ENCODE measurements at regions not wholly inside any gene's neighbourhood (a gene's known extent, or its start where the extent isn't known, plus 50 kb on each side); places are given as distances from the start of the nearest gene placed in this dataset.
A peak's percentile ranks its signal among the peaks of the same experiment; 100 is the strongest.

DNA sequence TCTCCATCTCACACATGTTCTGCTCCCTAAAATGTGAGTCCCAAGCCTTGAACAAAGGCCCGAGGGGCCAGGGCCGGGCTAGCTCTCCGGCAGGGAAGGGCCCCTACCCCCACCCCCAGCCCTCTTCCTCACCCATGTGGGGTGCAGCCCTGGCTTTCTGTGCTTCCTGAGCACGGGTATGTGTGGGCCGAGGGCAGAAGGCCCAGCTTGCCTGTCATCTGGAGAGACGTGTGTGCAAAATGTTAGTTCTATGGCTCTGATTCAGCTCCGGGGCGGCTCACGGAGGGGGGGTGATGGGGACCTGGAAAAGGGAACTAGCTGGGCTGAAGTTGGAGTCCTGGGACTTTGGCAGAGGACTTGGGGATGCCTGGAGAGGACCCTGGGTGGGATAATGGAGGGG is 90.3 kb upstream of the ARAP3 start:
- Histone ChIP-seq H3K23ac (ENCODE audit: insufficient read length) (no peak overlapping the region), H3K4me1 (replicated peaks in 1 of 4; ENCODE audit: control insufficient read depth in 3 of 4, insufficient read depth in 4 of 4, low read length in 3 of 4) (peaks cover 0 to 7% (median 3%) of the 10 kb centered on the region in 4 experiments; a peak in 5 of 7 replicates), H3K9me3 (ENCODE audit: insufficient read depth in 2 of 2, low read depth in 1 of 2, low read length in 1 of 2) (no peaks in the 10 kb centered on the region), H2BK20ac (ENCODE audit: low read length) (no peak overlapping the region), H2BK12ac (ENCODE audit: low read depth, low read length) (no peak overlapping the region), H3K27ac (ENCODE audit: low read depth, low read length) (no peak overlapping the region), H2AK5ac (ENCODE audit: low read depth, low read length) (no peak overlapping the region), H3K23me2 (ENCODE audit: low read depth, low read length) (no peaks in the 10 kb centered on the region; the same call in 1 of the 2 replicates), H3K56ac (replicated peaks; ENCODE audit: insufficient read length, low read depth, low read length) (no peak overlapping the region), H4K91ac (replicated peaks; ENCODE audit: insufficient read length, low read length) (no peak overlapping the region), H4K8ac (ENCODE audit: extremely low read depth, insufficient read depth, low read length) (no peak overlapping the region), H3K4ac (replicated peaks; ENCODE audit: insufficient read length, low read depth, low read length) (no peak overlapping the region), H3K9ac (replicated peaks in 1 of 4; ENCODE audit: extremely low read depth in 1 of 4, low read depth in 3 of 4, low read length in 3 of 4) (no peak overlapping the region), H2AFZ (ENCODE audit: low read length) (no peak overlapping the region), H3K4me3 (ENCODE audit: extremely low read depth in 1 of 4, insufficient read depth in 2 of 4, low read depth in 3 of 4, low read length in 4 of 4) (no peak overlapping the region), H3K36me3 (ENCODE audit: control insufficient read depth in 2 of 4, insufficient read depth in 4 of 4, low read length in 3 of 4) (no peaks in the 10 kb centered on the region), H3K79me2 (ENCODE audit: control insufficient read depth in 1 of 2, insufficient read depth in 2 of 2, low read length in 2 of 2) (no peaks in the 10 kb centered on the region), H2BK5ac (ENCODE audit: low read depth, low read length) (no peak overlapping the region), H3K27me3 (replicated peaks in 1 of 4; ENCODE audit: control insufficient read depth in 3 of 4, extremely low read depth in 1 of 4, insufficient read depth in 3 of 4, low read length in 3 of 4) (no peaks in the 10 kb centered on the region; a peak in 1 of 7 replicates), H3K14ac (ENCODE audit: insufficient read length) (no peak overlapping the region), H4K20me1 (replicated peaks in 1 of 2; ENCODE audit: control insufficient read depth in 1 of 2, insufficient read depth in 2 of 2, low read length in 2 of 2) (no peaks in the 10 kb centered on the region), H3K79me1 (ENCODE audit: low read depth, low read length) (no peaks in the 10 kb centered on the region; the same call in 1 of the 2 replicates), H4K5ac (ENCODE audit: insufficient read length, low read depth, low read length) (no peak overlapping the region), H2BK15ac (ENCODE audit: low read length) (peak overlapping the region; percentile 95; the same call in 1 of the 2 replicates), H3K4me2 (ENCODE audit: insufficient read depth in 1 of 2, low read depth in 2 of 2, low read length in 2 of 2) (no peak overlapping the region), H2BK120ac (replicated peaks; ENCODE audit: low read depth, low read length) (no peak overlapping the region), H3K18ac (ENCODE audit: extremely low read depth, low read length) (no peak overlapping the region)
- ChIA-PET CTCF (ENCODE audit: partially characterized antibody) (interaction anchor here (0.6 to 7.4 kb wide), 9 partner anchors 9 to 186 kb away, joined by 3 to 54 read pairs (median 4); partner anchors contain the start of gene PCDH12), POLR2A (ENCODE audit: partially characterized antibody) (interaction anchor here (1.4 to 2.8 kb wide), 5 partner anchors 8 to 39 kb away, joined by 4 to 11 read pairs (median 5); no protein-coding TSS in a partner anchor)
- FAIRE-seq (no peak), DNase-seq (ENCODE audit: low read depth in 1 of 2, low spot score in 2 of 2) (no peak)
- 83% methylated on average over 7 of the region's 9 CpGs; no CpG with 5 or more reads in 1 of the 2 experiments for WGBS, 2 experiments (ENCODE audit: extremely low coverage in 1 of 2, insufficient coverage in 1 of 2, insufficient read length in 1 of 2, insufficient replicate concordance in 2 of 2, low coverage in 1 of 2, low lambda C conversion rate in 2 of 2, missing lambda C conversion rate in 1 of 2)
- TF ChIP-seq ZNF274 (IDR thresholded peaks at IDR 0.05; ENCODE audit: borderline replicate concordance, extremely low read depth, low read length) (no peak), RNF2 (IDR thresholded peaks at IDR 0.05; ENCODE audit: borderline replicate concordance, low read depth, low read length, missing control alignments, poor library complexity, severe bottlenecking) (no peak), KDM5A (IDR thresholded peaks at IDR 0.05; ENCODE audit: low read length) (no peak), TCF12 (IDR thresholded peaks at IDR 0.05; ENCODE audit: low read depth, low read length) (no peak), TAF1 (IDR thresholded peaks at IDR 0.05; ENCODE audit: low read depth, low read length) (no peak), CBX8 (IDR thresholded peaks at IDR 0.05; ENCODE audit: borderline replicate concordance, low read depth, low read length) (no peak), TEAD4 (IDR thresholded peaks at IDR 0.05; ENCODE audit: low read depth, low read length) (no peak), POLR2AphosphoS5 (IDR thresholded peaks at IDR 0.05; ENCODE audit: low read depth, low read length) (no peak), JUND (IDR thresholded peaks at IDR 0.05; ENCODE audit: low read length) (no peak), EGR1 (IDR thresholded peaks at IDR 0.05; ENCODE audit: borderline replicate concordance, low read depth, low read length) (no peak), KDM1A (IDR thresholded peaks at IDR 0.05; ENCODE audit: borderline replicate concordance, low read length) (no peak)
- TF ChIP-seq, protein P1, sequence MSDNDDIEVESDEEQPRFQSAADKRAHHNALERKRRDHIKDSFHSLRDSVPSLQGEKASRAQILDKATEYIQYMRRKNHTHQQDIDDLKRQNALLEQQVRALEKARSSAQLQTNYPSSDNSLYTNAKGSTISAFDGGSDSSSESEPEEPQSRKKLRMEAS (IDR thresholded peaks at IDR 0.05), result no peak
- TF ChIP-seq, protein P2, sequence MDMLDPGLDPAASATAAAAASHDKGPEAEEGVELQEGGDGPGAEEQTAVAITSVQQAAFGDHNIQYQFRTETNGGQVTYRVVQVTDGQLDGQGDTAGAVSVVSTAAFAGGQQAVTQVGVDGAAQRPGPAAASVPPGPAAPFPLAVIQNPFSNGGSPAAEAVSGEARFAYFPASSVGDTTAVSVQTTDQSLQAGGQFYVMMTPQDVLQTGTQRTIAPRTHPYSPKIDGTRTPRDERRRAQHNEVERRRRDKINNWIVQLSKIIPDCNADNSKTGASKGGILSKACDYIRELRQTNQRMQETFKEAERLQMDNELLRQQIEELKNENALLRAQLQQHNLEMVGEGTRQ (IDR thresholded peaks at IDR 0.05; ENCODE audit: low read length), result no peak

All from H1 (cell line).